Occipital lobe (tissue), 1 donor: ENCODE measurements at regions not wholly inside any gene's neighbourhood (a gene's known extent, or its start where the extent isn't known, plus 50 kb on each side); places are given as distances from the start of the nearest gene placed in this dataset.

Experiments used
- DNase-seq: peaks from one replicate; lab custom pipeline; 2025; lab: John Stamatoyannopoulos, UW

GRCh38 chr7:136665878-136666509 is 202.5 kb upstream of the CHRM2 start:
- DNase-seq, result no peak

- no peak for DNase-seq
These were observed 203.9 kb upstream of the CHRM2 start for GRCh38 chr7:136664537-136664936.

- DNase-seq, result no peak
These were observed 210.9 kb upstream of the CHRM2 start for GRCh38 chr7:136657482-136657921.

GRCh38 chr7:136656516-136656915 is 211.9 kb upstream of the CHRM2 start:
- DNase-seq, result no peak

GRCh38 chr7:136655414-136655813 is 213.0 kb upstream of the CHRM2 start:
- no peak for DNase-seq

GRCh38 chr7:136654406-136654805 is 214.0 kb upstream of the CHRM2 start:
- no peak for DNase-seq

GRCh38 chr7:136652635-136653370 is 215.6 kb upstream of the CHRM2 start:
- DNase-seq, result no peak

GRCh38 chr7:136640977-136641376 is 227.5 kb upstream of the CHRM2 start:
- no peak for DNase-seq

GRCh38 chr7:136637813-136638212 is 230.6 kb upstream of the CHRM2 start:
- no peak for DNase-seq

GRCh38 chr7:136635751-136636150 is 232.7 kb upstream of the CHRM2 start:
- DNase-seq, result no peak

- DNase-seq, result no peak
These were observed 249.6 kb upstream of the CHRM2 start for GRCh38 chr7:136618818-136619217.

- no peak for DNase-seq
These were observed 251.3 kb upstream of the CHRM2 start for GRCh38 chr7:136617176-136617575.

GRCh38 chr7:136605532-136606329 is 262.7 kb upstream of the CHRM2 start:
- no peak for DNase-seq

- DNase-seq, result no peak
These were observed 266.7 kb upstream of the CHRM2 start for GRCh38 chr7:136601772-136602171.

- DNase-seq, result no peak
These were observed 268.0 kb upstream of the CHRM2 start for GRCh38 chr7:136600475-136600874.

- DNase-seq, result no peak
These were observed 273.7 kb upstream of the CHRM2 start for GRCh38 chr7:136594739-136595144.

GRCh38 chr7:136588216-136588615 is 280.2 kb upstream of the CHRM2 start:
- DNase-seq, result no peak

- no peak for DNase-seq
These were observed 282.3 kb upstream of the CHRM2 start for GRCh38 chr7:136585954-136586670.

- no peak for DNase-seq
These were observed 302.0 kb upstream of the CHRM2 start for GRCh38 chr7:136566491-136566890.

GRCh38 chr7:136555933-136556332 is 312.5 kb upstream of the CHRM2 start:
- no peak for DNase-seq

- no peak for DNase-seq
These were observed 316.8 kb upstream of the CHRM2 start for GRCh38 chr7:136551618-136552017.

GRCh38 chr7:136549756-136550155 is 318.7 kb upstream of the CHRM2 start:
- DNase-seq, result no peak
